ENCODE measurements at regions not wholly inside any gene's neighbourhood (a gene's known extent, or its start where the extent isn't known, plus 50 kb on each side); places are given as distances from the start of the nearest gene placed in this dataset.

DNA sequence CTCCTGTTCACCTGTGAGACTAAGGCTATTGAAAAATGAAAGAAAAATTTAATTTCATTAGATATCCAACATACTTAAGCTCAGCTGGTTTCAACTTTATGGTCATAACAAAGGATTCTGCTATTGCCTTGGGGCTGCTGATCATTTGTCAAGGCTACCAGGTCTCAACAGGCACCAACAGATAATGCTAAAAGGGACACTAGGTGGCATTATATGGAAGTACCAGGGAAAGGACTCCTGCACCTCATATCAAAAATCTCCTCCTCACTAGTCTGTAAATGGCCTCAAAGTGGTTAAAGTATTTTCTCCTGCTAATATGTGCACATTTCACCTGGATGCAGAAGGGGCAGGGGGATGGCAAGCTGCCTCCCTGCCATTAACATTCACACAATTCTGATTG, 167.9 kb upstream of the REG3A start:
- DNase-seq = no peak

DNA sequence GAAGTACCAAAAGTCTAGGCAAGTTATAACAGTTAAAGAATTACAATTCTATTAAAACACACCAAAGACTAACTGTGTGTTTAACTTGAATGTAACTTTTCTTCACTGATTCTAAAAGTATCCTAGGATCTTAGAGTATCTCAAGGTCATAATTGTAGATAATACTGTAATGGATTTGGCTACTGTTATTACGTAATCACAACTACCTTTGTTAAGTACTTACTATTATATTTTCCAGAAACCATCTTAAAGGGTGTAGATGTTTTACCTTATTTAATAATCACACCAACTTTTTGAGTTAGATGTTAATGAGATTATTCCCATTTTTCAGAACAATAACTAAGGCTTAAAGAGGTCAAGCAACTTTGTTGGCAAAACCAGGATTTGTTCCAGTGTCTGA, 161.3 kb upstream of the REG3A start:
- no peak for DNase-seq

DNA sequence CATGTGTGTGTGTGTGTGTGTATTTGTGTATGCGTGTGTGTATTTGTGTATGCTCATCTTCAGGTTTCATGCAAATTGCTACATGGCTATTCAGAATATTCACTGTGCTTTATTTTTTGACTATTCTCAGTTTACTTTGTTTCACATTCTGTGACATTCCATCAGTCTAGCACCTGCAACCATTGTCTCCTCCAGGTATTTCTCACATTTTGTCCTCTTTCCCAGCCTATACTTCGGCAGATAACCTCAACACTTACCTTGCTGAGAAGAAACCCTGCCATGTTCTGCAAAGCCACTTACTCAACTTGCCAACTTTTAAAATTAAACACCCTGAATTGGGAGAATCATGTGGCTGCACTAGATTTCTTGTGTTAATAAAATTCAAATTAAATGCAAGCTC, 135.4 kb upstream of the REG3A start:
- DNase-seq = no peak

DNA sequence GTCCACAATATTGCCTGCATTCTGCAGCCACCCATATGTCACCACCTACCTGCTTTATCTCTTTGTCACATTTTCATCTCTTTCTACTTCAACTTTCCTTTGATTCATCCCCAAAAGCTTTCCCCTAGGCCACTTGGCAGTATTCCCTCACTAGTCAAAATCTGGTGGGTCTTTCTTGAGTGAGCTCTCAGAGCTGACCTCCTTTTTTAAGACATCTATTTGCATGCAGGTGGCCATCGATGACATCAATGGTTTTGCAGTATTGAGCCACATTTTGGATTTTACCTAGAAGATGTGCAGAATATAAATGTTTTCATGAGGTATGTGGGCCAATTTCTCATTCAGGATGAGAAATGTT, 133.4 kb upstream of the REG3A start:
- no peak for DNase-seq

DNA sequence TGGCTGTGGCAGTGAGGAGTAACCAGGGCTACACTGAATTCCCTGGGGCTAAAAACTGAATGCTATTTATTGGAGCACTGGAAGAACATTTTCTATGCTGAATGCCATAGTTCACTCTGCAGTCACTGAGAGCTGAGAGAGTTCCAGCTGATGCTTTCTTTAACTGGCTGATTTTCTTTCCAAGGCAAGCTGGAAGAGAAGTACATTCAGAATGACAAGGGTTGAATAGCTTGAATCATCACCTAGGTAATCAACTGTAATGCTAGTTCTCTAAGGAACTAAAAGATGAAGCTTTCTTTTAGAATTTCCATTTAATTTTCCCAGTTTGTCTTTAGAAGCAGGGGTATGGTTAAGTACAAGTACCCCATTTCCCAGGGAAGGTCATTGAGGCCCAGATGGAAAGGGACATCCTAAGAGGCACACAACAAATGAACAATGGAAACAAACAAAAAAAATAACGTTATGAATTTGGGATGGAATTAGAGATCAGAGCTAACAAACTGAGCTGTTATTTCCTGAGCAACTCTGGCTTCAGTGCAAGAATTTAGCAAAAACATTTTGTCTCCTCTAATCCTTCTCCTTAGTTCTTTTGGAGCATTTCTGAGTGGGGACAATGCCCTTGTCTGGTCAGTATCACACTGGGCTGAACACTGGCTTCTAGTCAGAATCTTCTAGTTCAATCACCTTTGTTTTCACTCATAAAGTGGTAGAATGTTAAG, 132.8 kb upstream of the REG3A start:
- no peak for DNase-seq

DNA sequence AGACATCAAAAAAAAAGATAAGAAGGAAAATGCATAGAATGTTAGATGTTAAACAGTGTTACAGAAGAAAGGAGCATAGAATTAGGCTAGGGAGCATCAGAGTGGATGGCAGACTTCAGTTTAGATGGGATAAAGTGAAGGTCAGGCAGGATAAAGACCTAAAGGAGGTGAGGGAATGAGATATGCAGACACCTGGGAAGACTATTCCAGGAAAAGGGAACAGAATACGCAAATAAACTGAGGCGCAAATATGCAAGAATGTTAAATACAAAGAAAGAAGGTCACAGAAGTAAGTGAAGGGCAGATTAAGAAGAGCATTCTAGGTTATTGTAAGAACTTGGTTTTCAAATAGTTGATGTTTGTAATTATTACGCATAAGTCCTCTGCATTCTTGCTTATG, 116.3 kb upstream of the REG3A start:
- no peak for DNase-seq

DNA sequence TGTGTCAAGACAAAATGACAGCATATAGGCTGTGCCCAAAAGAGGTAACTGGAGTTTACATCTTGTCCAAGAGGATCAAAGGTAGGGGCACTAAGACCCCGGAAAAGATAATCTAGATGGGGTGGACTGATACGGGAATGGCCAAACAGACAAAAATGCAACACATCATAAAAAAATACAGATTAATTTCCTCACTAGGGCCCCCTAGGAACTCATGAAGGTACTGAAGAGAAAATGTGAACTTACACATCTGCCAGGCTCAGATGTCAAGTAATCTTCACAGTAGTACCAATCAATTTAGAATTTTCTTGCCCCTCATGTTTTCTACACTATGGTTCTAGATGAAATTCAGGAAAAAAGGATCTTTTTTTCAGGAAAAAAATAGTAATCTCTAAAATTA, 115.6 kb upstream of the REG3A start:
- DNase-seq = no peak

DNA sequence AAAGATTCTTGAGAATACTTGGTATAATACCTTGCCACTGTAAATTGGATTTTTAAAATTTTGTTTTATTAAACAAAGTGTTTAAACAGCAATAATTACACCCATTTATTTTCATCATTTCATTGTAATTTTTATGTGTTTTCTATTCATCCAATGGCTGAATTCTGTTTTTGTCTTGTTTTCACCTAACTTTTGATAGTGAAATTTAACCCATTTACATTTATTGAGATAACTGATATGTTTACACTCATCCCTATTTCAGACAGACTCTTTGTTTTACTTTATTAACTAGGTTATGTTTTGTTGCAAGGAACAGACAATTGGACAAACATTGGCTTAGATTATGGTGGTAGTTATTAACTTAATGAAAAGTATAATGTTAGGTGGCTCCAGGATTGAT, 113.1 kb upstream of the REG3A start:
- DNase-seq = no peak

DNA sequence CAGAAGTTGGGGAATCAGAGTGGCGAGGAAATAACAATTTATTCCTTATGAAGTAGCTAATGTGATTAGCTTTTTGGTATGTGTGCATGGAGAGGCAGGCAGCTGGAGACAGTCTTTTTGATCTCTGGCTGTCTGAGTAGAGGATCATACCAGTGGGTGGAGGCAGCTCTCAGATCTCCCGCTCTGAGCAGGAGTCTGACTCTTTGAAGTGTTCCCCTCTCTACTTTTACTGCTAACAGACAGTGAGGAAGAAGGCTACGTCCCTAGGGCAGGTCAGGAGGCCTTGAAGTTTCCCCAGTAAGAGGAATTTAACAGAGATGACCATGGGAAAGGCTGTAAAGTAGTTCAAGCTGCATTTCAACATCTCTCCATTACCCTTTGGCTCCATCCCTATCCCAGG, 111.9 kb upstream of the REG3A start:
- DNase-seq = no peak

DNA sequence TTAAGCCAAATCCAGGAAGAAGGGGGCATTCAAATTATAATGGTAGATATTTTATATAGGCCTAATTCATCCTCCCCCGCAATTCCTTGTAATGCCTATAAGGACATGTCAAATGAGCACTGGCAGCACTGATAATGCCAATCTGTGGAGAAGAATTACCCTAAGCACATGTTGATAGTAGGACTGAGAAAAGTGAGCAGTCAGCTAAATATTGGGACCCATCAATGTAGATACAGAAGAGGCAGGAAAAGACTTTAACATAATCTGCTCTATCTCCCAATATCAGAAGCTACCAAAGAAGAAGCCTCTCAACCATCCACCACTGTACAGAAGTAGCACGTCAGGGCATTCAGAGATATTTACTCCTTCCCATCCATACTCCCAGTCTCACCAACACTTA, 101.3 kb upstream of the REG3A start:
- DNase-seq = no peak

DNA sequence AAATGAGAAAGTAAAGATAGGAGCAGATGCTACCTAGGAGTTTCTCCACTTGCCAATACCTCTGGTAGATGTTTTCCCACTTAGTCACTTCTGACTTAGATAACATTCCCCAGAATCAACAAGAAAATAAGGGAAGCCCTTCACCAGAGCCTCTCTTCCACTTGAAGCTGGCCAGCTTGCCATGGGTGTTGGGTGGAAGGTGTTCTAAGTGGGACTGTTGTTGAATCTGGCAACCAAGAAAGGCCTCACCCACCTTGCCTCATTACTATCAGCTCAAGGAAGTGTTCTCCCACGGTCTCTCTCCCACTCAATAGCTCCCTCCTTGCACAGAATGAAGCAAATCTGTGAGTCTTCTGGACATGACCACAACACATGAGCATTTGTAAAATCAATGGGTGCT, 100.4 kb upstream of the REG3A start:
- no peak for DNase-seq

DNA sequence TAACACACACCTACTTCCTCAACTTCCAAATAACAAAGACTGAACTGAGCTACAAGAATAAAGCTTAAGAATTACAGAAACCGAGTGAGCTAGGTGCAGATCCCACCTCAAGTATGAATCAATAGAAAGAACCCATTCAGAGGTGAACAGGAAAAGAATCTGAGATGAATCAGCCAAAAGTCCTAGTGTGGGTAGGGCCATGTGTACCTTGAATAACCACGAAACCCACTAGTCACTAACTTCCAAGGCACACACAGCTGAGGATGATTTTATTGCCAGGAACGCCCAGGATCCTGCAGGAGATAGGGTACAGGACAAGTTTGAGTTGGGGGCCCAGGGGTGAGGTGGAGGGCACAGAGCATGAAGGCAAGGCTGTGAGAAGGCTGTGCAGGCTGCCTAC, 99.7 kb upstream of the REG3A start:
- no peak for DNase-seq

DNA sequence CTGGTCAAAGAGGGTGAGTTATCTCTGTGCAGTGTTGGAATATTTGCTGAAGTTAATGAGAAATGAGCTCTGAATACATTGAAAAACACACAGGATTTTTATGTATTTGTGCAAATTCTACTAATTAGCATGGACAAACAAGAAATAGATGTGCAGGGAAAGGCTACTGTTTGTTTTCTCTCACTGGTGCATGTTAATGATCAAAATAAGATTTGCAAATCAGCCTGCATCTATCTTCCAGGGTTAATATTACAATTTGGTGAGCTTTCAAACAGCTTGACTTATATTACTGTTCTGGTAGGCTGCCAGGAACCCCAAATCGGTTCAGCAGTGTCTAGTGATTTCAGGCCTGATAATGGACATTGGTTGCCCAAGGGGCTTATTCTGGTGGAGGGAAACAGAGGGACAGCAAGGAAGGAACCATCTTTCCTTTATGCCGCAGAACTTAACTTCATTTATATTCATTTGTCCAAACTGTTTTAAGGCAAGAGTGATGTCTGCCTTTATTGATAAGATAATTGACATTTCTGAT, 93.8 kb upstream of the REG3A start:
- no peak for DNase-seq

DNA sequence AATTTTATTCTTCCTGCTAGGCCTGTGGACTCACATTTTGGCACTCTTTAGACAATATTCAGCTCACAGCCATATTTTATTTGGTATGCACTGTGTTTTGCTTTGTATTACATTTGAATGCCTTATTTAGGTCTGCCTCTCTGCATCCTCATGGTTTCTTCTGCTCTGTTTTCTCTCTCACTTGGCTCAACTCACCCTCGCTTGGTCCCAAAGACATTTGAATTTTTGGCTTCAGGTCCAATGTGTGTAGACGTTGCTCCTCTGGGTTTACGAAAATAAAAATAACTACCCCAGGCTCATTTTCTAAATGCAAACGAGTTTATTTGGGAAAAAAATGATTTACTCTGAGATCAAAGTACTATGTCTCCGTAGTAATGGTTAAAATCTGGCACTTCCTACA, 91.1 kb upstream of the REG3A start:
- no peak for DNase-seq

DNA sequence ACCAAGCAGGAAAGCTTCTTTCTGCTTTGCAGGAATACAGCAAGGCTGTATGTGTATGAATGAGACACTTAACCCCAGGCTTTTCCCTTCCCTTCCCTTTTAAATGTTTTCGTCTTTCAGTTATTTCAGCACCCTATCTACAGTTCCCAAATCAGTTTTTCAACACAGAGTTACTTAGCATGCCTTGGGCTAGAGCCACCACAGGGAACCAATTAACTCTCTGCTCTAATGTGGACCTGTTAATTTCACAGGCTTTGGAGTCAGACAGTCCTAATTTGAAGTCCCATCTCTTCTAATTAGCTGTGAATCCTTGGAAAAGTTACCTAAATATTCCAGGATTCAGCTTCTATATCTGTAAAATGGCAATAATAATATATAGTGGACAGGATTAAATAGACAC, 89.2 kb upstream of the REG3A start:
- no peak for DNase-seq

DNA sequence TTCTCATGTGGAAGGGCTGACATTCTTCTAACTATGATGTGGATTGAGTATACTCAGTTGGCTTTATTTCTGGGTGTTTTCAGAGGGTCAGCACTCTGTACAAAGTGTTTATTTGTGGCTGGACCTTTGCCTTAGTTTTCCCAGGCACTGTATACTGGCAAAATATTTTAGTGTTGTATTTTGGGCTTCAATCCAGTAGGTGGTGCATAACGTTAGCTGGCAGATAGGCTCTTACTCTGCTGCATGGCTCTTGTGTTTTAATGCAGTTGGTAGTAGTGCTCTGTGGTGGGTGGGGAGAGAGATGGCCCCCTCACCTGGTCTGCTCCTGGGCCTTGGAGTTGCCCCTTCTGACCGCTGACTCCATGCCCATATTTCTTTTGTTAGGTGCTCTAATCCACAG, 75.6 kb upstream of the REG3A start:
- DNase-seq = no peak

DNA sequence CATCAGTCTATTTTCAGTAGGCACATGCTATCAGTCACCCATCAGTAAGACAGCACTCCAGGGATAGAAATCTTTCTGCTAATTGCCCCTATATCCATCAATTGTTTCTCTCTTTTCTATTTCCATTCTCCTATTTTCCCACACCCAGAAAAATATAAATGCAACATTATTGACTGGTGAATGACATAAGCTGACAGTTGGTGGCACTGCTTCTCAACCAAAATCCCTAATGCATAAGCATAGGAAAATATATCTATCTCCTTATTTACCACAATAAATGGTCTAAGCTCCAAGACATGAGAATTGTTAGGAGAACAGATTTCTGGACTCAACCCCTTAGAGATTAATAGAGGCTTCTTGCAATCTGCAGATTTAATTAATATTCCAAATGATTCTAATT, 64.0 kb upstream of the REG3A start:
- no peak for DNase-seq

DNA sequence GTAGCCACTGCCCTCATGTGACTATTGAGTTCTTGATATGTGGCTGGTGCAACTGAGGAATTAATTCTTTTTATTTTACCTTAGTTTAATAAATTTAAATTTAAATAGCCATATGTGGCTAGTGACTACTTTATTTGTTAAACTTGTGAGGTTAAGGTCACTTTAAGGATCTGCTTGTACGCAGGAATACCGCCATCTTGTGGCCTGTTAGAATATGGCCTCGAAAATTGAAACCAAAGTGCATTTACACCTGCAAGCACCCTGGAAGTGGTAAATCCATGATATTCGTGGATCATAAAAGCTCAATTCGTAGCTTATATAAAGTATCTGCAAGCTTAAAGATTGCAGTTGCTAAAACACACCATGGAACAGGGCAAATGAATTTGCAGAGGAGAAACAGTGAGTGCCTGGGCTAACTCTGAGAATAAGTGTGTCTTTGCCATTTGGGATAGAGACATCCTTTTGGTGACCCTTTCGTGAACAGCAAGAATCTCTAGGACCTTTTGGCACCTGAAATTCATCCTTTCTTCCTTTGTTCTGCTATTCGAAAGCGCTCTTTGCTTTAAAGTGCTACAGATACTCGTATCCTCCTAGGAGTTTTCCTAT, 59.9 kb upstream of the REG3A start:
- peak; percentile 11 for DNase-seq

DNA sequence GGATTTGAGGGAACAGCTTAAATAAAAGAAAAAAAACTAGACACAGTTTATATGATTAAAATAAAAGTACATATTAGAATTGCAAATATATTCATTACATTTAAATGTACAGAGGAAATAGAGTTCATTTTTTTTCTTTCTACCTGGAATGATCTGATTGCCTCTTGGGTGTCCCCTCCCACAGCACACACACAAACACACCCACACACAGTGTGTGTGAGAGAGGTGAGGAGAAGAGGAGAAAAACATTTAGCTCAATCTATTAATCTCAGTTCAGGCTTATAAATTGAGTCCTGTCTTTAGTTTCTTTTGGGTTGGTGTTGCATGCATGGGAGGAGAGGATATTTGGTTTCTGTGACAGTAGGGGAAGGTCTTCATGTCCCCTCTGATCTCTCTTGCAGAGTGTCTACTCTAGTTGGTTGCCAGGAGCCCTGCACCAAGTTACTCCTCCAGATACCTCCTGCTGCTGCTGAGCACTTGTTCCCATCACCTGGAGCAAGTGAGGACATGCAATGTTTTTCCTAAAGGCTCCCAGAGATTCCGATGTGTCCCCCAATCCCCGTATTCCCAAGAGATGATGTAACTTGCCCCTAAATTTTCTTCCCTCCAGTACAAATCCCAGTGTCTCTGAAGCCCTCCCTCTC, 50.8 kb upstream of the REG3A start:
- DNase-seq = no peak

All from fibroblast of skin of right quadriceps (primary cell).